ENCODE measurements at regions not wholly inside any gene's neighbourhood (a gene's known extent, or its start where the extent isn't known, plus 50 kb on each side); places are given as distances from the start of the nearest gene placed in this dataset.

- TF ChIP-seq ZBED1 (IDR thresholded peaks at IDR 0.05; ENCODE audit: borderline replicate concordance) = no peak
- no peak for TF ChIP-seq NFYB (IDR thresholded peaks at IDR 0.05; ENCODE audit: insufficient read depth, low read depth, low read length)
- TF ChIP-seq BACH1 (IDR thresholded peaks at IDR 0.05; ENCODE audit: borderline replicate concordance) = no peak
- peak; percentile 43 for TF ChIP-seq IKZF1 (conservative IDR thresholded peaks at IDR 0.05)
- no peak for TF ChIP-seq NR2F1 (conservative IDR thresholded peaks at IDR 0.05)
- TF ChIP-seq ZSCAN29 (IDR thresholded peaks at IDR 0.05) = no peak
These were observed 147.8 kb downstream of the SLITRK6 start (continued) for GRCh38 chr13:85651440-85651839.

- DNase-seq (ENCODE audit: low read depth, low spot score) (no peak), FAIRE-seq (no peak), ATAC-seq (no peak)
- intact Hi-C loops (cut with micrococcal nuclease; ENCODE audit: unreplicated experiment) = no loop called here
- no peak overlapping the region for H2AFZ ChIP-seq (ENCODE audit: control insufficient read depth, low read depth, low read length)
- no TSS peak for BruUV-seq (replicated peaks)
- POLR2A ChIA-PET = no interaction called here
- no peaks in the 10 kb centered on the region for H3K36me3 ChIP-seq (ENCODE audit: control insufficient read depth in 2 of 2, insufficient read depth in 2 of 2, low read length in 1 of 2)
- 49% methylated on average over 2 of the region's 2 CpGs for WGBS (ENCODE audit: insufficient coverage, insufficient replicate concordance, low lambda C conversion rate, missing lambda C conversion rate)
- H3K9me3 ChIP-seq (replicated peaks; ENCODE audit: control insufficient read depth, insufficient read depth, low read length) = no peaks in the 10 kb centered on the region
- in situ Hi-C loops (cut with MboI) = no loop called here
- TF ChIP-seq SREBF1 (IDR thresholded peaks at IDR 0.05; ENCODE audit: low read length) (no peak), SIX5 (IDR thresholded peaks at IDR 0.05; ENCODE audit: low read depth, low read length, severe bottlenecking) (peak; percentile 10)
- no peaks in the 10 kb centered on the region for H4K20me1 ChIP-seq (ENCODE audit: control insufficient read depth, insufficient read depth)
- no peak overlapping the region for H3K27ac ChIP-seq (ENCODE audit: control insufficient read depth, insufficient read depth)
- no peak overlapping the region for H3K4me3 ChIP-seq
- no peaks in the 10 kb centered on the region for H3K27me3 ChIP-seq (replicated peaks in 1 of 2; ENCODE audit: control insufficient read depth in 2 of 2, insufficient read depth in 2 of 2, low read length in 1 of 2)
- H3K79me2 ChIP-seq (ENCODE audit: control insufficient read depth, insufficient read depth, low read length) = no peaks in the 10 kb centered on the region
- H3K9ac ChIP-seq (ENCODE audit: control insufficient read depth, insufficient read depth, low read length) = no peak overlapping the region
- H3K4me2 ChIP-seq (ENCODE audit: control insufficient read depth, insufficient read depth) = no peak overlapping the region
- RAD21 ChIA-PET (ENCODE audit: unreplicated experiment) = interaction anchor here (1.4 to 2.1 kb wide), 4 partner anchors 8 to 34 kb away, joined by 3 to 8 read pairs (median 5); no protein-coding TSS in a partner anchor
- CTCF ChIA-PET = no interaction called here
- no peaks in the 10 kb centered on the region for H3K4me1 ChIP-seq (ENCODE audit: control insufficient read depth, insufficient read depth, low read length)
- SMC1A ChIA-PET (ENCODE audit: uncharacterized antibody, unreplicated experiment) = interaction anchor here (1.1 to 4.8 kb wide), 2 partner anchors 12 to 35 kb away, joined by 3 to 37 read pairs; no protein-coding TSS in a partner anchor
These were observed 148.6 kb downstream of the SLITRK6 start for GRCh38 chr13:85650613-85651012.

- H3K79me2 ChIP-seq (ENCODE audit: control insufficient read depth, insufficient read depth, low read length) = no peaks in the 10 kb centered on the region
- RAD21 ChIA-PET (ENCODE audit: unreplicated experiment) = no interaction called here
- no peak overlapping the region for H3K27ac ChIP-seq (ENCODE audit: control insufficient read depth, insufficient read depth)
- no peaks in the 10 kb centered on the region for H3K27me3 ChIP-seq (replicated peaks in 1 of 2; ENCODE audit: control insufficient read depth in 2 of 2, insufficient read depth in 2 of 2, low read length in 1 of 2)
- no peak for FAIRE-seq
- POLR2A ChIA-PET = no interaction called here
- in situ Hi-C loops (cut with MboI) = no loop called here
- no peak overlapping the region for H2AFZ ChIP-seq (ENCODE audit: control insufficient read depth, low read depth, low read length)
- no peaks in the 10 kb centered on the region for H3K36me3 ChIP-seq (ENCODE audit: control insufficient read depth in 2 of 2, insufficient read depth in 2 of 2, low read length in 1 of 2)
- WGBS (ENCODE audit: insufficient coverage, insufficient replicate concordance, low lambda C conversion rate, missing lambda C conversion rate) = 33% methylated on average over 3 of the region's 3 CpGs
- no peaks in the 10 kb centered on the region for H3K9me3 ChIP-seq (replicated peaks; ENCODE audit: control insufficient read depth, insufficient read depth, low read length)
- SMC1A ChIA-PET (ENCODE audit: uncharacterized antibody, unreplicated experiment) = no interaction called here
- no peak overlapping the region for H3K4me2 ChIP-seq (ENCODE audit: control insufficient read depth, insufficient read depth)
- no peaks in the 10 kb centered on the region for H4K20me1 ChIP-seq (ENCODE audit: control insufficient read depth, insufficient read depth)
- no peak for DNase-seq (ENCODE audit: low read depth, low spot score)
- H3K4me1 ChIP-seq (ENCODE audit: control insufficient read depth, insufficient read depth, low read length) = no peaks in the 10 kb centered on the region
- no peak overlapping the region for H3K4me3 ChIP-seq
- no peak for ATAC-seq
- intact Hi-C loops (cut with micrococcal nuclease; ENCODE audit: unreplicated experiment) = no loop called here
- no TSS peak for BruUV-seq (replicated peaks)
- H3K9ac ChIP-seq (ENCODE audit: control insufficient read depth, insufficient read depth, low read length) = no peak overlapping the region
- CTCF ChIA-PET = interaction anchor here (0.6 kb wide), 1 partner anchor 58 kb away, joined by 3 read pairs; no protein-coding TSS in a partner anchor
- TF ChIP-seq CREM (IDR thresholded peaks at IDR 0.05; ENCODE audit: low read depth) = no peak
- no peak for TF ChIP-seq E2F8 (IDR thresholded peaks at IDR 0.05; ENCODE audit: low read depth, partially characterized antibody)
- TF ChIP-seq NKRF (conservative IDR thresholded peaks at IDR 0.05) = no peak
These were observed 158.5 kb downstream of the SLITRK6 start for GRCh38 chr13:85640727-85641126.
